HG03060 (cell line): ENCODE measurements at regions not wholly inside any gene's neighbourhood (a gene's known extent, or its start where the extent isn't known, plus 50 kb on each side); places are given as distances from the start of the nearest gene placed in this dataset.

Experiments
- ATAC-seq: cut with Tn5 transposase; IDR thresholded peaks from one replicate; pipeline ENCODE4 v1.9.1; 2021; ENCODE audit warnings: low read depth, moderate number of reproducible peaks; ENCODE audit not compliant: unreplicated experiment

- ATAC-seq, result no peak
These were observed 261.0 kb downstream of the NSG2 start for GRCh38 chr5:174306345-174307030.

- no peak for ATAC-seq
These were observed 261.5 kb downstream of the NSG2 start for GRCh38 chr5:174307031-174307408.

GRCh38 chr5:174307656-174308271, 262.3 kb downstream of the NSG2 start:
- no peak for ATAC-seq

- no peak for ATAC-seq
These were observed 263.8 kb downstream of the NSG2 start for GRCh38 chr5:174309131-174309795.

- no peak for ATAC-seq
These were observed 264.7 kb downstream of the NSG2 start for GRCh38 chr5:174310243-174310642.

GRCh38 chr5:174310706-174311105, 265.2 kb downstream of the NSG2 start:
- no peak for ATAC-seq

- no peak for ATAC-seq
These were observed 265.6 kb downstream of the NSG2 start for GRCh38 chr5:174311121-174311520.

- no peak for ATAC-seq
These were observed 266.2 kb downstream of the NSG2 start for GRCh38 chr5:174311531-174312269.

GRCh38 chr5:174312270-174312617, 266.7 kb downstream of the NSG2 start:
- ATAC-seq, result no peak

GRCh38 chr5:174312641-174313040, 267.1 kb downstream of the NSG2 start:
- ATAC-seq, result no peak

- ATAC-seq, result no peak
These were observed 268.1 kb downstream of the NSG2 start for GRCh38 chr5:174313615-174314014.

GRCh38 chr5:174314261-174314660, 268.8 kb downstream of the NSG2 start:
- no peak for ATAC-seq

- no peak for ATAC-seq
These were observed 270.0 kb downstream of the NSG2 start for GRCh38 chr5:174315471-174315870.

GRCh38 chr5:174315871-174316270, 270.4 kb downstream of the NSG2 start:
- no peak for ATAC-seq

GRCh38 chr5:174316326-174316725, 270.8 kb downstream of the NSG2 start:
- no peak for ATAC-seq

- no peak for ATAC-seq
These were observed 271.9 kb downstream of the NSG2 start for GRCh38 chr5:174317256-174317894.

GRCh38 chr5:174318578-174318977, 273.1 kb downstream of the NSG2 start:
- ATAC-seq, result no peak

GRCh38 chr5:174319551-174319950, 274.0 kb downstream of the NSG2 start:
- no peak for ATAC-seq

- no peak for ATAC-seq
These were observed 274.5 kb downstream of the NSG2 start for GRCh38 chr5:174320051-174320450.

GRCh38 chr5:174323878-174324281, 278.4 kb downstream of the NSG2 start:
- ATAC-seq, result peak; percentile 67

GRCh38 chr5:174324680-174325079, 279.2 kb downstream of the NSG2 start:
- no peak for ATAC-seq
